GM21528 (cell line): ENCODE measurements at regions not wholly inside any gene's neighbourhood (a gene's known extent, or its start where the extent isn't known, plus 50 kb on each side); places are given as distances from the start of the nearest gene placed in this dataset.

Experiments
- ATAC-seq: cut with Tn5 transposase; IDR thresholded peaks from one replicate; pipeline ENCODE4 v1.9.1; 2021; ENCODE audit warnings: mild to moderate bottlenecking, moderate library complexity; ENCODE audit not compliant: unreplicated experiment, low FRiP score

- ATAC-seq: no peak
Measured at GRCh38 chr4:130545171-130545570, 1449.2 kb downstream of the C4orf33 start.

GRCh38 chr4:130545596-130545995, 1449.6 kb downstream of the C4orf33 start:
- ATAC-seq: no peak

GRCh38 chr4:130559268-130559667, 1463.3 kb downstream of the C4orf33 start:
- no peak for ATAC-seq

GRCh38 chr4:130563185-130563888, 1467.4 kb downstream of the C4orf33 start:
- ATAC-seq: no peak

- ATAC-seq: no peak
Measured at GRCh38 chr4:130563889-130564418, 1468.0 kb downstream of the C4orf33 start.

GRCh38 chr4:130568746-130569145, 1472.8 kb downstream of the C4orf33 start:
- ATAC-seq: no peak

- no peak for ATAC-seq
Measured at GRCh38 chr4:130573742-130574141, 1477.8 kb downstream of the C4orf33 start.

GRCh38 chr4:130574215-130574614, 1478.3 kb downstream of the C4orf33 start:
- ATAC-seq: no peak

- no peak for ATAC-seq
Measured at GRCh38 chr4:130576218-130576617, 1480.3 kb downstream of the C4orf33 start.

GRCh38 chr4:130591091-130591490, 1495.1 kb downstream of the C4orf33 start:
- ATAC-seq: no peak

- ATAC-seq: no peak
Measured at GRCh38 chr4:130600706-130601105, 1504.8 kb downstream of the C4orf33 start.

- no peak for ATAC-seq
Measured at GRCh38 chr4:130603043-130603442, 1507.1 kb downstream of the C4orf33 start.

GRCh38 chr4:130608121-130608520, 1512.2 kb downstream of the C4orf33 start:
- no peak for ATAC-seq

- no peak for ATAC-seq
Measured at GRCh38 chr4:130628531-130628930, 1532.6 kb downstream of the C4orf33 start.

- no peak for ATAC-seq
Measured at GRCh38 chr4:130632731-130633604, 1537.0 kb downstream of the C4orf33 start.

- no peak for ATAC-seq
Measured at GRCh38 chr4:130636486-130636885, 1540.5 kb downstream of the C4orf33 start.

GRCh38 chr4:130640592-130640991, 1544.6 kb downstream of the C4orf33 start:
- ATAC-seq: no peak

GRCh38 chr4:130646886-130647285, 1550.9 kb downstream of the C4orf33 start:
- ATAC-seq: no peak

GRCh38 chr4:130648570-130648969, 1552.6 kb downstream of the C4orf33 start:
- ATAC-seq: no peak

- ATAC-seq: no peak
Measured at GRCh38 chr4:130653842-130654241, 1557.9 kb downstream of the C4orf33 start.

- no peak for ATAC-seq
Measured at GRCh38 chr4:130659320-130659719, 1563.4 kb downstream of the C4orf33 start.
